Esophagus (tissue), 2 donors: ENCODE measurements at regions not wholly inside any gene's neighbourhood (a gene's known extent, or its start where the extent isn't known, plus 50 kb on each side); places are given as distances from the start of the nearest gene placed in this dataset.

Experiments used
- H3K27ac ChIP-seq, 2 donors: one replicate each; pipeline ENCODE4 v1.5.1; 2013; ENCODE audit warnings: low read depth in 2 of 2, mild to moderate bottlenecking in 2 of 2, inconsistent platforms in 1 of 2, low read length in 1 of 2, moderate library complexity in 1 of 2
- H3K27me3 ChIP-seq, 2 donors: one replicate each; pipeline ENCODE4 v1.6.1; 2013; ENCODE audit warnings: low read length in 2 of 2, control low read depth in 1 of 2, mild to moderate bottlenecking in 1 of 2; ENCODE audit not compliant: insufficient read depth in 2 of 2, control insufficient read depth in 1 of 2
- H3K36me3 ChIP-seq, 2 donors: one replicate each; pipeline ENCODE4 v1.6.1; 2013; ENCODE audit warnings: low read length in 1 of 2; ENCODE audit not compliant: control insufficient read depth in 2 of 2, insufficient read depth in 2 of 2
- H3K4me1 ChIP-seq, 2 donors: one replicate each; pipeline ENCODE4 v1.6.1; 2013; ENCODE audit warnings: low read length in 1 of 2; ENCODE audit not compliant: control insufficient read depth in 2 of 2, insufficient read depth in 2 of 2
- H3K4me3 ChIP-seq, 2 donors: one replicate each; pipeline ENCODE4 v1.5.1; 2013; ENCODE audit warnings: low read length in 2 of 2, mild to moderate bottlenecking in 2 of 2, low read depth in 1 of 2, moderate library complexity in 1 of 2
- H3K9me3 ChIP-seq, 2 donors: one replicate each; pipeline ENCODE4 v1.6.1; 2013; ENCODE audit warnings: mild to moderate bottlenecking in 2 of 2, low read depth in 1 of 2, low read length in 1 of 2, moderate library complexity in 1 of 2; ENCODE audit not compliant: control insufficient read depth in 2 of 2, insufficient read depth in 1 of 2
- WGBS, 2 donors: extraction: QIAGEN DNeasy Blood & Tissue Kit; methylation state at CpG; one replicate each; pipeline ENCODE4 v1.1.7; 2013; 5-methylcytosine and 5-hydroxymethylcytosine counted together
- donor health status: healthy with polysubstance abuse.
- donor health status: Bipolar disorder and iron deficiency.

- peaks cover 0 to 5% of the 10 kb centered on the region in 2 donors for H3K4me1 ChIP-seq
- no peaks in the 10 kb centered on the region for H3K9me3 ChIP-seq
- H3K4me3 ChIP-seq, result no peak overlapping the region
- WGBS, 2 donors, result 64 to 79% methylated on average over 1 of the region's 1 CpG
- no peaks in the 10 kb centered on the region for H3K27me3 ChIP-seq
- H3K27ac ChIP-seq, result no peak overlapping the region
- no peaks in the 10 kb centered on the region for H3K36me3 ChIP-seq
Observed at GRCh38 chr15:69943637-69944036, 154.1 kb downstream of the TLE3 start.

- H3K4me3 ChIP-seq, result no peak overlapping the region
- 95 to 97% methylated on average over 2 of the region's 2 CpGs for WGBS, 2 donors
- no peaks in the 10 kb centered on the region for H3K36me3 ChIP-seq
- H3K27ac ChIP-seq, result no peak overlapping the region
- no peaks in the 10 kb centered on the region for H3K4me1 ChIP-seq
- H3K27me3 ChIP-seq, result no peaks in the 10 kb centered on the region
- H3K9me3 ChIP-seq, result no peaks in the 10 kb centered on the region
Observed at GRCh38 chr15:69945729-69946128, 152.0 kb downstream of the TLE3 start.

- 88 to 92% methylated on average over 4 of the region's 4 CpGs for WGBS, 2 donors
- Histone ChIP-seq H3K36me3 (no peaks in the 10 kb centered on the region), H3K27ac (no peak overlapping the region), H3K27me3 (no peaks in the 10 kb centered on the region), H3K9me3 (no peaks in the 10 kb centered on the region), H3K4me1 (no peaks in the 10 kb centered on the region), H3K4me3 (no peak overlapping the region)
Observed at GRCh38 chr15:69946870-69947269, 150.8 kb downstream of the TLE3 start.

DNA sequence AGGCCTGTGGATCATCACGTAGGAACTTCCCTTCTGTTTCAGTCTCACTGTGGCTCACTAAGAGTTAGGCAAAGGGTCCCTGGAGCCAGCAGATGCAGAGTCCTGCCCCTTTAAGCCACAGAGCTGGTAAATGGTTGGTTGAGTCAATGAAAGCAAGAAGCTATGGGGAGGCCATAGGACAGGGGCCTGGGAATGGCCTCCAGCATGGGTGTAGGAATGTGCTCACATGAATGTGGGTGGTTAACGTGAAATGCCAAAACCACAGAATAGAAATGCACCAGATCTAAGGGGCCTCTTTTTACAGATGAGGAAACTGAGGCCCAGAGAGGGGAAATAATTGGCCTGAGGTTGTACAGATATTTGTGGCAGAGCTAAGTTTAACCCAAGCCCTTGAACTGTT is 150.3 kb downstream of the TLE3 start:
- Histone ChIP-seq H3K4me1 (no peaks in the 10 kb centered on the region), H3K9me3 (no peaks in the 10 kb centered on the region), H3K36me3 (no peaks in the 10 kb centered on the region), H3K4me3 (no peak overlapping the region), H3K27me3 (no peaks in the 10 kb centered on the region), H3K27ac (no peak overlapping the region)
- WGBS, 2 donors, result 89 to 91% methylated on average over 2 of the region's 2 CpGs

GRCh38 chr15:69949485-69949884 is 148.2 kb downstream of the TLE3 start:
- no peaks in the 10 kb centered on the region for H3K4me1 ChIP-seq
- H3K27ac ChIP-seq, result no peak overlapping the region
- 81 to 82% methylated on average over 7 of the region's 7 CpGs for WGBS, 2 donors
- H3K4me3 ChIP-seq, result no peak overlapping the region
- no peaks in the 10 kb centered on the region for H3K27me3 ChIP-seq
- no peaks in the 10 kb centered on the region for H3K9me3 ChIP-seq
- H3K36me3 ChIP-seq, result no peaks in the 10 kb centered on the region

- no peak overlapping the region for H3K27ac ChIP-seq
- no peaks in the 10 kb centered on the region for H3K27me3 ChIP-seq
- 65 to 77% methylated on average over 2 of the region's 2 CpGs for WGBS, 2 donors
- H3K9me3 ChIP-seq, result no peaks in the 10 kb centered on the region
- H3K4me3 ChIP-seq, result no peak overlapping the region
- peaks cover 0 to 2% of the 10 kb centered on the region in 2 donors for H3K4me1 ChIP-seq
- H3K36me3 ChIP-seq, result no peaks in the 10 kb centered on the region
Observed at GRCh38 chr15:69951256-69951897, 146.3 kb downstream of the TLE3 start.

DNA sequence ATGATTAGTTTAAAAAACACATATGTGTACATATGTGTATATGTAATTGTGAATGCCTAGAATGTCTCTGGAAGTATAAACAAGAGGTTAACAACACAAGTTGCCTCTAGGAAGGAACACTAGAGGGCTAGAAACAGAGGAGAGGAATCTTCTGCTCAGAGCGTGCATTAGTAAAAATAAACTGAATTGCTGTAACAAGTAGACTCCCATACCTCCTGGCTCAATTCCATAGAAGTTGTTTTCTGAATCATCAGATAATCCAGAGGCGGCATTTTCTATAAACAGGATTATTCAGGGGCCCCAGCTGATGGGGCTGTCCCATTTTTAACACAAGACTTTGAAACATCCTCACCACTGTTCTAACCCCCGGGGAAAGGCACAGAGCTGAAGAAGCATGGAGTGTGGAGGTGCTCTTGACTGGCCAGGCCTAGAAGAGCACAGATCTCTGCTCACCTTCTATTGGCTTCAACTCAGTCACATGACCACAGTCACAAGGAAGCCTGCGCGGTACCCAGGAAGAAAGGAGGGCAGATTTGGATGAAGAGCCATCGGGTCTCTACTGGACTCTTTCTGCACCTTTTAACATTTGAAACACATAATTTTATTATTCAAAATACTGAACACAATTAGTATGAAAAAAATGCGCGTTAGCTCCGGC is 145.7 kb downstream of the TLE3 start:
- Histone ChIP-seq H3K36me3 (no peaks in the 10 kb centered on the region), H3K27ac (no peak overlapping the region), H3K9me3 (no peaks in the 10 kb centered on the region), H3K4me3 (no peak overlapping the region), H3K27me3 (no peaks in the 10 kb centered on the region), H3K4me1 (peaks cover 0 to 2% of the 10 kb centered on the region in 2 donors)
- 78% methylated on average over 9 of the region's 9 CpGs for WGBS, 2 donors

GRCh38 chr15:69953051-69953450 is 144.7 kb downstream of the TLE3 start:
- Histone ChIP-seq H3K36me3 (no peaks in the 10 kb centered on the region), H3K4me1 (peaks cover 0 to 2% of the 10 kb centered on the region in 2 donors), H3K27me3 (no peaks in the 10 kb centered on the region), H3K4me3 (no peak overlapping the region), H3K9me3 (no peaks in the 10 kb centered on the region), H3K27ac (no peak overlapping the region)
- WGBS, 2 donors, result 73 to 78% methylated on average over 6 of the region's 6 CpGs

- Histone ChIP-seq H3K27me3 (no peaks in the 10 kb centered on the region), H3K9me3 (no peaks in the 10 kb centered on the region), H3K36me3 (no peaks in the 10 kb centered on the region), H3K4me3 (no peak overlapping the region), H3K4me1 (peaks cover 0 to 2% of the 10 kb centered on the region in 2 donors), H3K27ac (no peak overlapping the region)
- WGBS, 2 donors, result 84 to 89% methylated on average over 2 of the region's 2 CpGs
Observed at GRCh38 chr15:69953816-69954215, 143.9 kb downstream of the TLE3 start.

DNA sequence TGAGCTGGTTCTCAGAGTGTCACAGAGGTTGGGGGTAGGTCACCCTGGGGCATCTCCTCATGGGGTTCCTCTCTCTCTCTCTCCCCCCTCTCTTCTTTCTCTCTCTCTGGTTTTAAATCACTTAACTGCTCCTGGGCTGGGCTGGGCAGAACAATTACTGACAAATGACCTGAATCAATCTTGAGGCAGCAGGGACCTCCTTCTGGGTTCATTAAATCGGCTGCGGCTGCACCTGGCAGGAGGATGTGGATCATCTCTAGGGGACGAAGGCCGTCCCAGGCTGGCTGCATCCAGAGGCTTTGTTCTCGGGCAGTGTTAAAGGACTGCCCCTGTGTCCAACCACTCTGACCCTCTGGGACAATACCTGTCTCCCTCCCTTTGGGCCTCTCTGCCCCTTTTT is 143.1 kb downstream of the TLE3 start:
- Histone ChIP-seq H3K4me1 (peaks cover 0 to 2% of the 10 kb centered on the region in 2 donors), H3K36me3 (no peaks in the 10 kb centered on the region), H3K9me3 (no peaks in the 10 kb centered on the region), H3K27ac (no peak overlapping the region), H3K27me3 (peaks cover 0 to 2% of the 10 kb centered on the region in 2 donors), H3K4me3 (no peak overlapping the region)
- 78 to 79% methylated on average over 5 of the region's 5 CpGs for WGBS, 2 donors
